ENCODE measurements at regions not wholly inside any gene's neighbourhood (a gene's known extent, or its start where the extent isn't known, plus 50 kb on each side); places are given as distances from the start of the nearest gene placed in this dataset.

DNA sequence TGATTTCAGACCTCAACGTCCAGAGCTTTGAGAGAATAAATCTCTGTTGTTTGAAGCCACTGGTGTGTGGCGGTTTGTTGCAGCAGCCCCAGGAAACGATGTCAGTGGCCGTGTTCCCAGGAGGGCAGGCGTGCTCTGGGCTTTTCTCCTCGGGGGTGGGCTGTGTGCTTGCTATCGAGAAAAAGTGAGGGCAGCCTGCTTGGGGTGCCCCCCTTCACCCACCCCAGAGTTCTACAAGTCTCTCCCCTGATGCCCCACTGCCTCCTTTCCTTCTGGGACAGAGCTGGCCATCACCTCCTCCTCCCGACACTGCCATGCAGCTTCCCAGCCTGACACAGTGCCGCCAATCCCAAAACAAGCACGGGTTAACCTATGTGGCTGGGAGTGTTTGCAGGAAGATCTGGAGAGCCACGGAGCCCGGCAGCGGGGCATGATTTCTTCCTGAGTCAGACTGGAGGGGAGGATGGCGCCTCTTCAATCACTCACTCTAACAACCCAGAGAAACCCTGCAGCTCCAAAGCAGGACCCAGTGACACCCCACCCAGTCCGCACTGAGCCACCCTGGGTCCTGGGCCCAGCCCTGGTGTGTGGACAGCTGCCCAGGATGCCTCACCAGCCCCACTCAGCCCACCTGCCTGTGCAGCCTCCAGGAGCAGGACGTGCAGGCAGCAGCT, 213.7 kb upstream of the RAB6C start:
- TF ChIP-seq, protein P1, sequence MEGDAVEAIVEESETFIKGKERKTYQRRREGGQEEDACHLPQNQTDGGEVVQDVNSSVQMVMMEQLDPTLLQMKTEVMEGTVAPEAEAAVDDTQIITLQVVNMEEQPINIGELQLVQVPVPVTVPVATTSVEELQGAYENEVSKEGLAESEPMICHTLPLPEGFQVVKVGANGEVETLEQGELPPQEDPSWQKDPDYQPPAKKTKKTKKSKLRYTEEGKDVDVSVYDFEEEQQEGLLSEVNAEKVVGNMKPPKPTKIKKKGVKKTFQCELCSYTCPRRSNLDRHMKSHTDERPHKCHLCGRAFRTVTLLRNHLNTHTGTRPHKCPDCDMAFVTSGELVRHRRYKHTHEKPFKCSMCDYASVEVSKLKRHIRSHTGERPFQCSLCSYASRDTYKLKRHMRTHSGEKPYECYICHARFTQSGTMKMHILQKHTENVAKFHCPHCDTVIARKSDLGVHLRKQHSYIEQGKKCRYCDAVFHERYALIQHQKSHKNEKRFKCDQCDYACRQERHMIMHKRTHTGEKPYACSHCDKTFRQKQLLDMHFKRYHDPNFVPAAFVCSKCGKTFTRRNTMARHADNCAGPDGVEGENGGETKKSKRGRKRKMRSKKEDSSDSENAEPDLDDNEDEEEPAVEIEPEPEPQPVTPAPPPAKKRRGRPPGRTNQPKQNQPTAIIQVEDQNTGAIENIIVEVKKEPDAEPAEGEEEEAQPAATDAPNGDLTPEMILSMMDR (IDR thresholded peaks at IDR 0.05; ENCODE audit: low read depth, low read length, missing control alignments) = no peak
- in situ Hi-C loops (cut with HindIII; ENCODE audit: low pct_ligation_motif_present, low sequenced_read_pairs) = no loop called here
- H3K4me3 ChIP-seq (ENCODE audit: low read depth, low read length) = no peak overlapping the region
- no peak for DNase-seq
- no peaks in the 10 kb centered on the region for H3K36me3 ChIP-seq (replicated peaks)
- no peaks in the 10 kb centered on the region for H3K27me3 ChIP-seq (replicated peaks)
- H3K27ac ChIP-seq = no peak overlapping the region

GRCh38 chr2:129766374-129766993, 213.0 kb upstream of the RAB6C start:
- no peak for DNase-seq
- in situ Hi-C loops (cut with HindIII; ENCODE audit: low pct_ligation_motif_present, low sequenced_read_pairs) = no loop called here
- TF ChIP-seq, protein P1 (IDR thresholded peaks at IDR 0.05; ENCODE audit: low read depth, low read length, missing control alignments) = no peak
- Histone ChIP-seq H3K4me3 (ENCODE audit: low read depth, low read length) (no peak overlapping the region), H3K27ac (no peak overlapping the region), H3K27me3 (replicated peaks) (no peaks in the 10 kb centered on the region), H3K36me3 (replicated peaks) (no peaks in the 10 kb centered on the region)

DNA sequence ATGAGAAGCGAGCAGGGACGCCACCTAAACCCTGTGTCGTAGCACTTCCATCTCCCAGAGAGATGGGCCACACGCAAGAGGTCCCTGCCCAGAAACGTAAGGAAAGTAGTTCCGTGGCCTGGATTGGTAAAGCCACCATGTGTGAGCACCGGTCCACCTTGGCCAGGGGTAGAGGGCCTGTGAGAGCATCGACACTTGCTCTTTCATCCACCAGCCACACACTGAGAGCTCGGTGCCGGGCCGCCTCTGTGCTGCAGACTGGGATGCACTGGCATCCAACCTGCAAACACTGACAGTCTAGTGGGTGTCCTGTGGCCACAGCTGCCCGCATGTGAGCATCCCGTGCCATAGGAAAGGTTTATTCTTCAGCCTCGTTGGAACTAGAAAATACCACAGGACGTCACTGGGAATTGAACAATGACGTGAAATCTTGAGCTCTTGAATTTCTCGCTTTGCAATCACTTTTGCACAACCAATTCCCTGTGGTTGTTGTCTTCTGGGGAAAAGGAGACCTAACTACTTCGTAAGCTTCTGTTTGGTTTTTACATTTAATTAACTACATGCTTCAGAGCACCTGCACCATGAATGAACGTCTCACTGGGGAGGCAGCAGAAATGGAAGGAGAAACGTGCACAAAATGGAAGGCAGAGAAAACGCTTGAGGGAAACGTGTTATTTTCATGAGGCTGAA, 212.0 kb upstream of the RAB6C start:
- no peak overlapping the region for H3K27ac ChIP-seq
- H3K27me3 ChIP-seq (replicated peaks) = no peaks in the 10 kb centered on the region
- no peak overlapping the region for H3K4me3 ChIP-seq (ENCODE audit: low read depth, low read length)
- TF ChIP-seq, protein P1 (IDR thresholded peaks at IDR 0.05; ENCODE audit: low read depth, low read length, missing control alignments) = no peak
- in situ Hi-C loops (cut with HindIII; ENCODE audit: low pct_ligation_motif_present, low sequenced_read_pairs) = no loop called here
- H3K36me3 ChIP-seq (replicated peaks) = no peaks in the 10 kb centered on the region
- no peak for DNase-seq

DNA sequence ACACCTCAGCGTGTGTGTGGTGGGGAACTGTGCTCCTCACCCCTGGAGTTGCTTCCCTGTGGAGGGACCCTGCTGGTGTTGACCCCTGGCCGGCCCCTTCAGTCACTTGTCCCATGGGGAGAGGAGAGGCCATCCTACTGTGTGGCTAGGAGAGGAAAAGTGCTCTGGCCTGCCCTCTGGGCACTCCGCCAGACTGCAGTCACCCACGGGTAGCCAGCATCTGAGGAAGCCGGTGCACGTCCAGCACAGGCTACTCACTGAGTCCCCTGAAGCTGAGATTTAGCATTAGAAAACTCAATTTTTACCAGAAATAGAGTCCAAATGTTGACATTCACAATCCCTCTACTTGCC, 211.5 kb upstream of the RAB6C start:
- in situ Hi-C loops (cut with HindIII; ENCODE audit: low pct_ligation_motif_present, low sequenced_read_pairs) = no loop called here
- no peak for DNase-seq
- Histone ChIP-seq H3K36me3 (replicated peaks) (no peaks in the 10 kb centered on the region), H3K4me3 (ENCODE audit: low read depth, low read length) (no peak overlapping the region), H3K27ac (no peak overlapping the region), H3K27me3 (replicated peaks) (no peaks in the 10 kb centered on the region)
- TF ChIP-seq, protein P1 (IDR thresholded peaks at IDR 0.05; ENCODE audit: low read depth, low read length, missing control alignments) = no peak

GRCh38 chr2:129768485-129769184, 210.8 kb upstream of the RAB6C start:
- DNase-seq = no peak
- in situ Hi-C loops (cut with HindIII; ENCODE audit: low pct_ligation_motif_present, low sequenced_read_pairs) = no loop called here
- no peak overlapping the region for H3K27ac ChIP-seq
- H3K36me3 ChIP-seq (replicated peaks) = no peaks in the 10 kb centered on the region
- no peak overlapping the region for H3K4me3 ChIP-seq (ENCODE audit: low read depth, low read length)
- no peaks in the 10 kb centered on the region for H3K27me3 ChIP-seq (replicated peaks)
- TF ChIP-seq, protein P1 (IDR thresholded peaks at IDR 0.05; ENCODE audit: low read depth, low read length, missing control alignments) = no peak

Data from brain microvascular endothelial cell (primary cell).